ENCODE measurements at regions not wholly inside any gene's neighbourhood (a gene's known extent, or its start where the extent isn't known, plus 50 kb on each side); places are given as distances from the start of the nearest gene placed in this dataset.

DNA sequence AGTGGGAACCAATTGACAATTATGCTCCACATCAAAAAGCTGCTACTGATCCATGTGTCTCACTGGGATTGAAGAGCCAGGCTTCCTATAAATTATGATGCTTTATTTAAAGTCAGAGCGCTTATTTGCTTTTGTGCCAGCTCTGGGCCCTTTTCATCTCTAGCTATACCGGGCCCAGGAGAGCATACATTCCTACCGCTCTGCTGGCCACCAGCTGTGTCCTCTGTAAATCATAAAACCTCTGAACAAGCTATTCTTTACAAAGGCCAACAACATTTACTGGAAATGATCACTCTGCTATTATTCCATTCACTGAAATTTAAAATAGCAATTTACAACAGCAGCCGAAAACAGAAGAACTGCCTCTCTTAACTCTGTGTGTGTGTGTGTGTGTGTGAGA is 86.6 kb downstream of the ZNF608 start:
- no peak overlapping the region for H3K4me3 ChIP-seq (ENCODE audit: low read depth, low read length)
- no peak for DNase-seq (ENCODE audit: low read depth)
- TF ChIP-seq, protein P1, sequence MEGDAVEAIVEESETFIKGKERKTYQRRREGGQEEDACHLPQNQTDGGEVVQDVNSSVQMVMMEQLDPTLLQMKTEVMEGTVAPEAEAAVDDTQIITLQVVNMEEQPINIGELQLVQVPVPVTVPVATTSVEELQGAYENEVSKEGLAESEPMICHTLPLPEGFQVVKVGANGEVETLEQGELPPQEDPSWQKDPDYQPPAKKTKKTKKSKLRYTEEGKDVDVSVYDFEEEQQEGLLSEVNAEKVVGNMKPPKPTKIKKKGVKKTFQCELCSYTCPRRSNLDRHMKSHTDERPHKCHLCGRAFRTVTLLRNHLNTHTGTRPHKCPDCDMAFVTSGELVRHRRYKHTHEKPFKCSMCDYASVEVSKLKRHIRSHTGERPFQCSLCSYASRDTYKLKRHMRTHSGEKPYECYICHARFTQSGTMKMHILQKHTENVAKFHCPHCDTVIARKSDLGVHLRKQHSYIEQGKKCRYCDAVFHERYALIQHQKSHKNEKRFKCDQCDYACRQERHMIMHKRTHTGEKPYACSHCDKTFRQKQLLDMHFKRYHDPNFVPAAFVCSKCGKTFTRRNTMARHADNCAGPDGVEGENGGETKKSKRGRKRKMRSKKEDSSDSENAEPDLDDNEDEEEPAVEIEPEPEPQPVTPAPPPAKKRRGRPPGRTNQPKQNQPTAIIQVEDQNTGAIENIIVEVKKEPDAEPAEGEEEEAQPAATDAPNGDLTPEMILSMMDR (IDR thresholded peaks at IDR 0.05; ENCODE audit: low read depth, low read length, missing control alignments), result no peak
- in situ Hi-C loops (cut with HindIII; ENCODE audit: low sequenced_read_pairs), result loop anchor here (5.0 kb wide), 1 partner anchor 83 kb away; no protein-coding TSS in a partner anchor

DNA sequence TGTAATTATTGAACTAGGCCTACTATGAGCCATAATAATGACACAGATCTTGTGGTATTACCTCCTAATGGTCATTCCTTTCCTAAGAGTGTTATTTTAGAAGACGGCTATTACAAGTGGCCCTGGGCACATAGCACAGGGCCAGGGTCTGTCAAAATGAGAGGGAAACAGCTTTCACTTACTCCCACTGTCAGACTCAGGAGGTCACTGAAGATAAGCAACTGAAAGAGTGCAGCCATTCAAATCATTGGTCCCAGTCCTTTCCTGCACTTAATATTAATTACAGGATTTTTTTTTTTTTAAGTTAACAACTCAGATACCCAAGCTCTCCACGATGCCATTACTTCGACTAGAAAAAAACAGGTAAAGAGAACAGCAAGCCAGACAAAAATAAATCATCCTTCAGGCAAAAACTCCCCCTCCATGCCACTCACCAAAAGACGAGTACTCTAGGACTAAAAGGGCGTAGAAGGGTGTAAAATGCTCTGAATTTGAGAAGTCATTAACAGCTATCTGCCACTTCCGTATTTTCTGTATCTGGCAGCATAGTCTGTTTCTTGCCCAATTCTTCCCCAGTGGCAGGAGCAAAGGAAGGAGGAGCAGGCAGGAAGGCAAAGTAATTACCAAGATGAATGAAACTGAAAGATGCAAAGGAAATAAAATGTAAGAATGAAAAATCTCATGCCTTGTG is 87.4 kb downstream of the ZNF608 start:
- H3K4me3 ChIP-seq (ENCODE audit: low read depth, low read length), result no peak overlapping the region
- TF ChIP-seq, protein P1 (IDR thresholded peaks at IDR 0.05; ENCODE audit: low read depth, low read length, missing control alignments), result no peak
- in situ Hi-C loops (cut with HindIII; ENCODE audit: low sequenced_read_pairs), result loop anchor here (5.0 kb wide), 1 partner anchor 83 kb away; no protein-coding TSS in a partner anchor
- no peak for DNase-seq (ENCODE audit: low read depth)

DNA sequence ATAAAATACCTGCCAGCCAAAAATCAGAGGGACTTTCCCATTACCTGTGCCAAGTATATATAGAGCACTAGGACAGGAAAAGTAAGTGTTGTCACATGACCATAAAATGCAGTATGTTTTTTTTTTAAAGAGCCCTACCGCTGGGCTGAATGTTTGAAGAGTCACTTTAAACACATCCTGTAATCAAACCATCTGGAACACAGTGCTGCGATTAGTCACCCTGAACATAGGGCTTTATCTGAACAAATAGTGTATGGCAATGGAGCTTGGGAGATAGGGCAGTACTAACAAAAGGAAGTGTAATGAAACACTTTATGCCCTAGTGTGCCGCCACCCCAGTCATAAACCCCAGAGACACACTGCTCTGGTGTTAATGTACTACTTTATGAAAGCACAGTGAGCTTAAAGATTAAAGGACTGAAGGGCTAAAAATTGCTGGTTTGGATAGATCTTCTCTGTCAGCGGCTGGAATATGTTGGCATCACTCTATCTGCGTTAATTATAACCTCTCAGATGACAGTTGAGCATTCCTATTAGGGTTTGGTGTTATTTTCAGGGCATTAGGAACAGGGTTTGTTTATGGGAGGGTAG is 90.4 kb downstream of the ZNF608 start:
- peak overlapping the region; percentile 14 for H3K4me3 ChIP-seq (ENCODE audit: low read depth, low read length)
- in situ Hi-C loops (cut with HindIII; ENCODE audit: low sequenced_read_pairs), result loop anchor here (5.0 kb wide), 1 partner anchor 86 kb away; no protein-coding TSS in a partner anchor
- TF ChIP-seq, protein P1 (IDR thresholded peaks at IDR 0.05; ENCODE audit: low read depth, low read length, missing control alignments), result no peak
- peak; percentile 80 for DNase-seq (ENCODE audit: low read depth)

DNA sequence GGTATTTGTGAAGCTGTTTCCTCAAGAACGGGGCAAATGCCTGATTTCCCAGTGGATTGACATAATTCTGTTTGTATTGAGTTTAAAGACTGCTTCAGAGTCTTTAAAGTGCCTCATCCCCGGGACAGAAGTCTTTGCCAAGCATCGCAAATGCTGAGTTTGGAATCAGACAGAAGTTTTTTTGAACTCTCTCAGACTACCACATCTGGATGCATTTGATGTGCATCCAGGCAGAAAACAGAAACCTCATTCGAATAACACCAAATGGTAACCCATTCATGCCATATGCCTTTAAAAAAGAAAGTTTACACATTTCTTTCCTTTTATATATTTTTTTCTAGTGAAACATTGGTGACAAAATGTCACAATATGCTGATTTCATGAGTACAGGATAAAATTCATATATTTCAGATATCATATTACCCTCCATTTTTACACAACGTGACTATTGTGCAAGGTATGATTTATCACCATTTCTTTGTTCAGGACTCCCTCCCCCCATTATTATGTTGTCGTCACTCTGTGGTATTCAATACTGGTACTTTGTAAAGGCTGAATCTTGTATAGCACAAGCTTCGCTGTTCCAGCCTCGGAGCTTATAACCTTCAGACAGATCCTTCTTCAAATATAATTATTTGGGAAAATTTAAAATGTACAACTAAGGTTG is 91.1 kb downstream of the ZNF608 start:
- peak; percentile 80 for DNase-seq (ENCODE audit: low read depth)
- H3K4me3 ChIP-seq (ENCODE audit: low read depth, low read length), result peak overlapping the region; percentile 14
- TF ChIP-seq, protein P1 (IDR thresholded peaks at IDR 0.05; ENCODE audit: low read depth, low read length, missing control alignments), result no peak
- in situ Hi-C loops (cut with HindIII; ENCODE audit: low sequenced_read_pairs), result loop anchor here (5.0 kb wide), 1 partner anchor 87 kb away; no protein-coding TSS in a partner anchor

DNA sequence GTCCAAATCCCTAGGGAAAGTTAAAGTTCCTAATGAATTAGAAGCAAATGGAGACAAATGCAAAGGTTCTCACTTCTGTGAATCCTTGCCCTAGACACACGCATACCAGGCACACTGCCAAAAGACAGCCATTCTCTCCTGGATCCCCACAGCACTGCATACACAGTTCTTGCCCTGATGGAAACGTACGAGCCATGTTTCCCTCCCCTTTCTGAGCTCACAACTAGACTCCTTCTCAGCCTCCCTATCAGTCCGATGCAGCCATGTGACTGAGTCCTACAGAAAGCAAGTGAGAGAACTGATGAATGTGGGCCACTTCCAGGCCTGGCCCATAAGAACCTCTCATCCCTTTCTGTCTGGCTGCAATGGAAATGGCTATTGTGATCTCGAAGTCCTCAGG is 92.0 kb downstream of the ZNF608 start:
- TF ChIP-seq, protein P1 (IDR thresholded peaks at IDR 0.05; ENCODE audit: low read depth, low read length, missing control alignments), result no peak
- H3K4me3 ChIP-seq (ENCODE audit: low read depth, low read length), result no peak overlapping the region
- no peak for DNase-seq (ENCODE audit: low read depth)
- in situ Hi-C loops (cut with HindIII; ENCODE audit: low sequenced_read_pairs), result no loop called here

DNA sequence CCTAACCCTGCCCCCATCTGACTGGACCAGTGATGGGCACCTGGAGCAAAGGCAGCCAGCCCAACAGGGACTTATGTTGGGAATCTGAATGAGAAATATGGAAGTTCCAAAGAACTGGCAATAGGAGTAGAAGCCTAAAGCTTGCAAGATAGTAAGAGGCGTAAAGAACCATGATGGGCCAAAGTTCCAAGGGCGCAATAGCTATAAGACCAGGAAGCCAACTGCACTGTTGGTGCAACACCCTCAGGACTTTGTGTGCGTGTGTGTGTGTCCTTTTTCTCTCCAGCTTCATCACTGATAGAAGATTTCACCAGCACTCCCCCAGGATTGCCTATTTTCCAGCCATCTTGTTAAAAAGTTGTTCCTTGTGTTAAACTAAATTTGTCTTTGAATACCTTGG is 92.8 kb downstream of the ZNF608 start:
- in situ Hi-C loops (cut with HindIII; ENCODE audit: low sequenced_read_pairs), result no loop called here
- no peak for DNase-seq (ENCODE audit: low read depth)
- H3K4me3 ChIP-seq (ENCODE audit: low read depth, low read length), result no peak overlapping the region
- TF ChIP-seq, protein P1 (IDR thresholded peaks at IDR 0.05; ENCODE audit: low read depth, low read length, missing control alignments), result no peak
